Gastrocnemius medialis (tissue), 4 donors: ENCODE measurements at regions not wholly inside any gene's neighbourhood (a gene's known extent, or its start where the extent isn't known, plus 50 kb on each side); places are given as distances from the start of the nearest gene placed in this dataset.

Source experiments
- ATAC-seq, 2 donors: fragments of 150-250 bp; one replicate each; pipeline ENCODE4 v1.9.1; 2016
- DNase-seq, 2 donors: peaks; one replicate each; pipeline ENCODE4 v3.0.0-alpha.2; 2019
- H3K27ac ChIP-seq, 4 donors: fragments of 200-600 bp; sonication (generic); 1 replicate in 1 of 4; 2 replicates in 3 of 4; pipeline ENCODE4 v1.5.1; 2016 to 2018; ENCODE audit warnings: mild to moderate bottlenecking in 2 of 4, moderate library complexity in 1 of 4
- H3K27me3 ChIP-seq, 3 donors: fragments of 200-600 bp; sonication (generic) in 2 of 3; 1 replicate in 1 of 3; 2 replicates in 2 of 3; pipeline versions ENCODE4 v1.5.1 to v1.6.0; 2016 to 2019; ENCODE audit warnings: mild to moderate bottlenecking in 1 of 3, moderate library complexity in 1 of 3
- H3K36me3 ChIP-seq, 2 donors: fragments of 200-600 bp; sonication (generic) in 1 of 2; one replicate each; pipeline ENCODE4 v1.5.1; 2017 to 2018
- H3K4me1 ChIP-seq, 2 donors: fragments of 200-600 bp; sonication (generic) in 1 of 2; one replicate each; pipeline ENCODE4 v1.5.1; 2016 to 2017; ENCODE audit warnings: mild to moderate bottlenecking in 2 of 2
- H3K4me3 ChIP-seq, 4 donors: fragments of 200-600 bp; sonication (generic) in 3 of 4; 1 replicate in 1 of 4; 2 replicates in 3 of 4; pipeline ENCODE4 v1.5.1; 2016 to 2019; ENCODE audit warnings: mild to moderate bottlenecking in 2 of 4
- H3K9me3 ChIP-seq, 3 donors: fragments of 200-600 bp; sonication (generic) in 2 of 3; 1 replicate in 1 of 3; 2 replicates in 2 of 3; pipeline ENCODE4 v1.5.1; 2016 to 2019
- CTCF ChIP-seq, 5 experiments: fragments of 450-650 bp in 3 of 5; fragments of 200-600 bp in 2 of 5; sonication (generic) in 2 of 5; IDR thresholded peaks in 4 of 5; conservative IDR thresholded peaks in 1 of 5; 1 replicate in 4 of 5; 2 replicates in 1 of 5; pipeline ENCODE4 v1.5.1; 2016 to 2019; ENCODE audit warnings: antibody characterized with exemption in 5 of 5, mild to moderate bottlenecking in 3 of 5, moderate library complexity in 3 of 5
- POLR2A ChIP-seq, 2 donors: fragments of 450-650 bp; IDR thresholded peaks; one replicate each; pipeline ENCODE4 v1.6.1; 2017; ENCODE audit warnings: antibody characterized with exemption in 2 of 2, mild to moderate bottlenecking in 2 of 2, moderate library complexity in 2 of 2
- in situ Hi-C, 4 donors: fragments of 200-750 bp; cut with MboI; loops; one replicate each; pipeline versions ENCODE4 v1.15.0 to v1.8.0; 2017; ENCODE audit warnings: low sequenced_read_pairs in 4 of 4
- intact Hi-C: fragments of 100-400 bp; cut with DNase I; formaldehyde crosslinking; loops from one replicate; pipeline ENCODE4 v1.15.1; 2023; ENCODE audit warnings: low total_unique reads

DNA sequence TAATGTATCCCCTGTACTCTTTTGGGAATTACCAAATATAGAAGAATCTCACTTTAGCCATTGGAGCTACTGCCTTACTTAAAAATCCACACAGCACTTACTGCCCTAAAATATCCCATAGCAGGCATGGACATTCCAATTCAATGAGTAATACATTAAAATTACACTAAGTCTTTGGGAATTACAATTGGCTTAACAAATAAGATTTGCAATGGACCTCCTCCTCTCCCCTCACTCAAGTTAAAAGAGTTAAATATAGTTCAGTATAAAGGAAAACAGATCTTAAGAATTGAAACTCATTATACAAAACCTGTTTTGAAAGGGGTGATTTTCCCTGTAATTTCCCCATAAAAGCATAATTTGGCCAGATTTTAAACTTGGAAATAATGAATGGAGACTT lies 477.1 kb downstream of the SLC16A7 start:
- in situ Hi-C loops, result no loop called here
- no peak overlapping the region for H3K27ac ChIP-seq
- no peaks in the 10 kb centered on the region for H3K9me3 ChIP-seq
- intact Hi-C loops, result no loop called here
- H3K36me3 ChIP-seq, result no peaks in the 10 kb centered on the region
- DNase-seq (no peak), ATAC-seq (no peak)
- TF ChIP-seq CTCF (IDR thresholded peaks at IDR 0.05 in 4 of 5, conservative IDR thresholded peaks at IDR 0.05 in 1 of 5), result no peak
- TF ChIP-seq POLR2A (IDR thresholded peaks at IDR 0.05), result no peak
- no peaks in the 10 kb centered on the region for H3K4me1 ChIP-seq
- no peaks in the 10 kb centered on the region for H3K27me3 ChIP-seq
- no peak overlapping the region for H3K4me3 ChIP-seq

DNA sequence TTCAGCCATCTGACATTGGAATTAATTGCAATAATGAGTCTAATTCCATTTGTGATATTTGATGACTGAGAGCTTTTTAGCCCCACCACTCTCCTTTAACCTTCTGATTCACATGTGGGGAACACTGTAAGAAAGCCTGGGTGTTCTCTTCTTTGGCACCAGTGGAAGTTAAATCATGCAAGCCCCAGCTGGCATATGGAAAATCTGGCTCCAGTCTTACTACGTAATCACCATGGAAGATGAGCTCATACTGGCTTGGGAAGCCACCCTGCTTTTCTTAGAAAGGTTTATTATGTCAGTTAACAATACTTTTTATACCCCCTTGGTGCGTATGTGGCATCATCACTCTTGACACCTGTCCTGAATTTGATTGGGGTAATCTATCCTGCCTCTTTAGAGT lies 479.3 kb downstream of the SLC16A7 start:
- no peak overlapping the region for H3K27ac ChIP-seq
- H3K4me3 ChIP-seq, result no peak overlapping the region
- no peak for ATAC-seq
- DNase-seq, result no peak
- intact Hi-C loops (no loop called here), in situ Hi-C loops (no loop called here)
- no peak for TF ChIP-seq POLR2A (IDR thresholded peaks at IDR 0.05)
- no peak for TF ChIP-seq CTCF (IDR thresholded peaks at IDR 0.05 in 4 of 5, conservative IDR thresholded peaks at IDR 0.05 in 1 of 5)
- no peaks in the 10 kb centered on the region for H3K36me3 ChIP-seq
- H3K9me3 ChIP-seq, result no peaks in the 10 kb centered on the region
- H3K4me1 ChIP-seq, result no peaks in the 10 kb centered on the region
- H3K27me3 ChIP-seq, result no peaks in the 10 kb centered on the region

DNA sequence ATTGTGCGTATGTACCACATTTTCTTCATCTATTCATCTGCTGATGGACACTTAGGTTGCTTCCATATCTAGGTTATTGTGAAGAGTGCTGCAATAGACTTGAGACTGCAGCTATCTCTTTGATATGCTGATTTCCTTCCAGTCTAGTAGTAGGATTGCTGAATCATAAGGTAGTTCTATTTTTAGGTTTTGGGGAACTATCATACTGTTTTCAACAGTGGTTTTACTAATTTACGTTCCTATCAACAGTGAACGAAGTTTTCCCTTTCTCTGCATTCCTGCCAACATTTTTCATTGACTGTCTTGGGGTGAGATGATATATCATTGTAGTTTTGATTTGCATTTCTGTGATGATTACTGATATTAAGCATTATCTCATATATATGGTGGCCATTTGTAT lies 482.2 kb downstream of the SLC16A7 start:
- no peaks in the 10 kb centered on the region for H3K4me1 ChIP-seq
- no peak for DNase-seq
- TF ChIP-seq CTCF (IDR thresholded peaks at IDR 0.05 in 4 of 5, conservative IDR thresholded peaks at IDR 0.05 in 1 of 5) (no peak), POLR2A (IDR thresholded peaks at IDR 0.05) (no peak)
- H3K36me3 ChIP-seq, result no peaks in the 10 kb centered on the region
- no peak for ATAC-seq
- intact Hi-C loops, result no loop called here
- H3K4me3 ChIP-seq, result no peak overlapping the region
- H3K27ac ChIP-seq, result no peak overlapping the region
- H3K27me3 ChIP-seq, result no peaks in the 10 kb centered on the region
- no peaks in the 10 kb centered on the region for H3K9me3 ChIP-seq
- in situ Hi-C loops, result no loop called here

GRCh38 chr12:60093428-60093827 lies 497.6 kb downstream of the SLC16A7 start:
- no peak for ATAC-seq
- in situ Hi-C loops (no loop called here), intact Hi-C loops (no loop called here)
- no peaks in the 10 kb centered on the region for H3K9me3 ChIP-seq
- H3K27ac ChIP-seq, result no peak overlapping the region
- no peaks in the 10 kb centered on the region for H3K4me1 ChIP-seq
- DNase-seq, result no peak
- no peak for TF ChIP-seq CTCF (IDR thresholded peaks at IDR 0.05 in 4 of 5, conservative IDR thresholded peaks at IDR 0.05 in 1 of 5)
- TF ChIP-seq POLR2A (IDR thresholded peaks at IDR 0.05), result no peak
- no peaks in the 10 kb centered on the region for H3K36me3 ChIP-seq
- H3K4me3 ChIP-seq, result no peak overlapping the region
- H3K27me3 ChIP-seq, result no peaks in the 10 kb centered on the region

GRCh38 chr12:60094436-60094835 lies 498.6 kb downstream of the SLC16A7 start:
- no peak for ATAC-seq
- no peaks in the 10 kb centered on the region for H3K4me1 ChIP-seq
- H3K9me3 ChIP-seq, result no peaks in the 10 kb centered on the region
- H3K36me3 ChIP-seq, result no peaks in the 10 kb centered on the region
- no peak overlapping the region for H3K4me3 ChIP-seq
- intact Hi-C loops (no loop called here), in situ Hi-C loops (no loop called here)
- no peak overlapping the region for H3K27ac ChIP-seq
- H3K27me3 ChIP-seq, result no peaks in the 10 kb centered on the region
- no peak for DNase-seq
- TF ChIP-seq POLR2A (IDR thresholded peaks at IDR 0.05) (no peak), CTCF (IDR thresholded peaks at IDR 0.05 in 4 of 5, conservative IDR thresholded peaks at IDR 0.05 in 1 of 5) (no peak)
